HG03095 (cell line): ENCODE measurements at regions not wholly inside any gene's neighbourhood (a gene's known extent, or its start where the extent isn't known, plus 50 kb on each side); places are given as distances from the start of the nearest gene placed in this dataset.
"Not testable (repeated sequence)": the region's sequence is repeated elsewhere in the genome, so short reads cannot be mapped to it uniquely, and the experiment has no call there.

ENCODE experiments used
- ATAC-seq: cut with Tn5 transposase; IDR thresholded peaks from one replicate; pipeline ENCODE4 v1.9.1; 2021; ENCODE audit warnings: moderate library complexity; ENCODE audit not compliant: unreplicated experiment

GRCh38 chr10:109307102-109307501 is 616.2 kb downstream of the XPNPEP1 start:
- ATAC-seq, result not testable (repeated sequence)

DNA sequence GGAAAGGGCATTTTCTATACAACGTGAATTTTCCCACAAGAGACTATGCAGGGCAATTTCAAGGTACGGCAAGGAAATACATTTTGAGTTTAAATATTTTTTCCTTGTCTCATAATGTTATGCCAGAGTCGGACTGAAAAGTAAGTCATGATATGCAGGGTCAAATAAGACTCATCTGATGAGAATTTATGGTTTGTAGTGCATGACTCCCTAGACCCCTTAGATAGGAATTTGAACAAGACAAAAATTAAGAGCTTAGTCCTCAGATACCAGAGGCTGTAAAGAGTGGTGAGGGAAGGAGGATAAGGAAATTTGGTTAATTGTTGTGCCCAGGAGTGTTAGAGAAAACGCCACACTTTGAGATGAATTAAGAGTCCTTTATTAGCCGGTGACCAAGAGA is 616.6 kb downstream of the XPNPEP1 start:
- ATAC-seq, result no peak

GRCh38 chr10:109287858-109288257 is 635.5 kb downstream of the XPNPEP1 start:
- no peak for ATAC-seq

DNA sequence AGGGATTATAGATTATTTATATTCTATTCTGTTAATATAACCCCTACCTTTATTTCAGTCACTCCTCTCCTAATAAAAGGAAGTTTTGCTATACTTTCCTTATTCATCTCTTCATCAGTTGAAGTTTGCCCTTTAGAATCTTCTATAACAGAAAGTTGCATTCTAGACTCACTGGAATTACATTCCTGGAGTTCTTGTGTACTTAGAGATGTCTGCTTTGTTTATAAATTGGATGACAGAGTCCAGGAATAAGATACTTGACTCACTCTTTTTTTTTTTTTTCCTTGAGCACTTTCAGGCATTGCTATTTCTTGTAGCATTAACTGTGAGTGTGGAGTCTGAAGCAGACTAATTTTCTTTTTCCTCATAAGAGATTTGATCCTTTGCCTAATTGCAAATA is 640.8 kb downstream of the XPNPEP1 start:
- no peak for ATAC-seq

GRCh38 chr10:109281347-109281746 is 642.0 kb downstream of the XPNPEP1 start:
- ATAC-seq, result no peak

- ATAC-seq, result no peak
Measured at GRCh38 chr10:109280837-109281236, 642.5 kb downstream of the XPNPEP1 start.

- no peak for ATAC-seq
Measured at GRCh38 chr10:109277456-109277855, 645.9 kb downstream of the XPNPEP1 start.

DNA sequence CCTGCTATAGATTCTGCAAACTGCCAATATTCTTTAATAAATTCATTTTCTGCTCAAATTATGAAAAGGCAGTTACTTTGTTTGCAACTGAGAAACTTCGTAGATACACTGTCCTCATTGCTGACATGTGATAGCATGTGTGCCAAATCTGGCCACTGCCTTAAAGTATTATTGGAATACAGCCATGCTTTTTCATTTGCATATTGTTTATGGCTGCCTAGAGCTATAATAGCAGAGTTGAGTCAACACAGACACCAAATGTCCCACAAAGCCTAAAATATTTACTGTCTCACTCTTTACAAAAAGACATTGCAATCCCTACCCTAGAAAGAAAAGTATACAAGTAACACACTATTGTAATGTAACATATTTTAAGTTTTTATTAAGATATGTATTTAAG is 647.4 kb downstream of the XPNPEP1 start:
- ATAC-seq, result no peak

GRCh38 chr10:109274681-109275080 is 648.6 kb downstream of the XPNPEP1 start:
- ATAC-seq, result no peak

GRCh38 chr10:109270173-109270572 is 653.1 kb downstream of the XPNPEP1 start:
- no peak for ATAC-seq

- ATAC-seq, result no peak
Measured at GRCh38 chr10:109264004-109264403, 659.3 kb downstream of the XPNPEP1 start.

DNA sequence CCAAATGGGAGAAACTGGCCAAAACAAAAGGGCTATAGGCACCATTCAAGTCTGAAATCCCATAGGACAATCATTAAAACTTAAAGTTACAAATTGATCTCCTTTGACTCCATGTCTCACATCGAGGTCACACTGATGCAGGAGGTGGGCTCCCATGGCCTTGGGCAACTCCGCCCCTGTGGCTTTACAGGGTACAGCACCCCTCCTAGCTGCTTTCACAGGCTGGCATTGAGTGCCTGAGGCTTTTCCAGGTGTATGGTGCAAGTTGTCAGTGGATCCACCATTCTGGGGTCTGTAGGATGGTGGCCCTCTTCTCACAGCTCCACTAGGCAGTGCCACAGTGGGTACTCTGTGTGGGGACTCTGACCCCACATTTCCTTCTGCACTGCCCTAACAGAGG is 662.1 kb downstream of the XPNPEP1 start:
- no peak for ATAC-seq

DNA sequence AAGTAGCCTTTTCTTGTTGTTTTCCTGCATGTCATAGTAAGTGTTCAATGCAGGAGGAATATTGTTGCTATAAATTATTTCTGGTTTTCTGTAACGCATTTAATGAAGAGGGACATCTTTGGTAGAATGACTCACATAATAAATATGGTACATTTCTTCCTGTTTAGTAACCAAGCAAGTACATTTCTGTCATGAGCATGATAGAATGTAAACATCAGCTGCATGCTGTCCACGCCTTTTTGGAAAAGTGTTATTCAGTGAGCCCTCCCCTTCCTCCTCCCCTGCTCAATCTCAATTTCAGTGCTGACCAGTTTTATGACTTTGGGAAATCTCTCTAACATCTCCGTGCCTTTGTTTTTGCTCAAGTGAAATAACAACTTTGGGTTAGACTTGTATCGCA is 664.0 kb downstream of the XPNPEP1 start:
- ATAC-seq, result no peak

DNA sequence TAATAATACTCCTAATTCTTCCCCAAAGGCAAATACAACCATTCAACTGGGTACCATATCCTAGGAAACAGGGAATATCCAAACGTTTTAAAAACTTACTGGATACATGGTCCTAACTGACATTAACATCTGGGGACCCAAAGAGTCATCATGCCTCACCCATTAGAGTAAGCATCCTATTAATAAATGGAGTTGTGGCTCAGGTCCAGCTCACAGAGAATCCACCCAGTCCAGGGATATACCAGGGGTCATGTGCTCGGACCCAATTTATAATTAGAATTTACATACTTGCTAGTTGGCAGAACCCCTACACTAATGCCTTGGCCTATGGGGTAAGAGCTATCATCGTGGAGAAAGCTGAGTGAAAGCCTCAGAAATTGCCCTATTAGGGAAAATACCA is 670.0 kb downstream of the XPNPEP1 start:
- no peak for ATAC-seq

DNA sequence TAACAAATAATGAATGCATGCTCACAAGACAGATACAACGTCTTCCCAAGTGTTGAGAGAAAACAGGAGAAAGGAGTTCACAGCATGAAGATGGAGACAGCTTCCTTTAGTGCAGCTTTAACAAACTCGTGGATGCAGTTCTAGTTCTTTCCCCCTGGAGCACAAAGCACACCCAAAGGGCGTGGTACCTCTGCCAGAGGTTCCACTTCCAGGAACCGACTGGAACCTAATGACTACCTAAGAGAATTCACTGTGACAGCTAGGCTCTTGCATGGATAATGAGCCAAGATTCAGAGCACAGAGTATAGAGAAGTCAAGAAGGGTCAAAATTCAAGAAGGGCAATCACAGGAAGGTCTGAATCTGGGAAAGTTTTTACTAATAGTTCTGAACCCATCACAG is 673.2 kb downstream of the XPNPEP1 start:
- no peak for ATAC-seq

GRCh38 chr10:109247814-109248213 is 675.5 kb downstream of the XPNPEP1 start:
- ATAC-seq, result no peak

DNA sequence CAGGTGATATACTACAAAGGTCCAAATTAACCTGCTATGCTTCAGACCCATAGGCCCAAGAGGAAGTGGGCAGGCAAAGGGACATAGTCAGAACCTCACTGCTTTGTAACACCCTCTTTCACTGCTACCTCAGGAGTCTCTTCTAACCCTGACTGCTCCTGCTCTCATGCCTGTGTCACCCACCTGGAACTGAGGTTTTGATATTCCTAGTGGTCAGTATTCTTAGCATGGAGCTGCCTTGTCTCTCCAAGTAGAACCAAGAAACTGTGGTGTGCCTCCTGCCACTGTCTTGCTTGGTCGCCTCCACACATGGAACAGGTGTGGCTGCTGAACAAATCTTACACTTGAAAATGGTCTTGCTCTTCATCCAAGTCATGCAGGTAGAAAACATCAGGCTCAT is 677.5 kb downstream of the XPNPEP1 start:
- no peak for ATAC-seq

DNA sequence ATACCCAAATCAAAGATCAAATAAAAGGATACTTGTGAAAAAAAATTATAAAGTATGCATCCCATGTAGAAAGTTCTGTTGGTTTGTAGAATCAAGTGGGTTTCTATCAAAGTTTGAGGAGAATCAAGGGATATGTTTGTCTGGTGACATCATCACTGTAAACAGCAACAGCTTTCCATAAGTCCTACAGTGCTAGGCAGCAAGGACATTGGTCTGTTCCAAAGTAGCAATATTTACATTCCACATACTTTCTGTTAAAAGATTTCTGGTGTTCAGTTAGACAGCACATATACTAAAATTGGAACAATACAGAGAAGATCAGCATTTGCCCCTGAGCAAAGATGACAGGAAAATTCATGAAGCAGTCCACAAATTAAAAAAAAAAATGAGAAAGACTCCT is 683.9 kb downstream of the XPNPEP1 start:
- ATAC-seq, result no peak

- ATAC-seq, result no peak
Measured at GRCh38 chr10:109237682-109238081, 685.6 kb downstream of the XPNPEP1 start.

DNA sequence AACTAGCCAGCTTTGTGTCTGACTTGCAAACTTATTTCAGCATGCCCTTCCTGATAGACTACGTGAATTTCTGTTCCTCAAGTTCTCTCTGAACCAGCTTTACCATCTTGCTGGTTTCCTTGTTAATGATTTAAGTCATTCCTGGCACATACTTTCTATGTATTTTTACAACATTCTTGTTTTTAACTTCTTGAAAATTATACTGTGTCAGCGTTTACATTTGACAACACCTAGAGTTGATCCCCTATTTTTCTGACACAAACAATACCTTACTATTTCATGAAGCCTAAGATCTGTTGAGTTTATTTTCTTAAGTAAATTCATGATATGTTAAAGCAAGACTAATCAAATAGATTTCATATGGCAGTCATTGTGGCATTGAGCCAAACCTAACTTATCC is 686.3 kb downstream of the XPNPEP1 start:
- ATAC-seq, result no peak

DNA sequence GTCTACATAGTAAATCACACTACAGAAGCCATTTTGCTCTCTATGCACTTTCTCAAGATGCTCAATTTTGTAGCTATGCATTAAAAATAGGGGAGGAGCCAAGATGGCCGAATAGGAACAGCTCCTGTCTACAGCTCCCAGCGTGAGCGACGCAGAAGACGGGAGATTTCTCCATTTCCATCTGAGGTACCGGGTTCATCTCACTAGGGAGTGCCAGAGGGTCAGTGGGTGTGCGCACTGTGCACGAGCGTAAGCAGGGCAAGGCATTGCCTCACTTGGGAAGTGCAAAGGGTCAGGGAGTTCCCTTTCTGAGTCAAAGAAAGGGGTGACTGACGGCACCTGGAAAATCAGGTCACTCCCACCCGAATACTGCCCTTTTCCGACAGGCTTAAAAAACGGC is 699.8 kb downstream of the XPNPEP1 start:
- not testable (repeated sequence) for ATAC-seq

DNA sequence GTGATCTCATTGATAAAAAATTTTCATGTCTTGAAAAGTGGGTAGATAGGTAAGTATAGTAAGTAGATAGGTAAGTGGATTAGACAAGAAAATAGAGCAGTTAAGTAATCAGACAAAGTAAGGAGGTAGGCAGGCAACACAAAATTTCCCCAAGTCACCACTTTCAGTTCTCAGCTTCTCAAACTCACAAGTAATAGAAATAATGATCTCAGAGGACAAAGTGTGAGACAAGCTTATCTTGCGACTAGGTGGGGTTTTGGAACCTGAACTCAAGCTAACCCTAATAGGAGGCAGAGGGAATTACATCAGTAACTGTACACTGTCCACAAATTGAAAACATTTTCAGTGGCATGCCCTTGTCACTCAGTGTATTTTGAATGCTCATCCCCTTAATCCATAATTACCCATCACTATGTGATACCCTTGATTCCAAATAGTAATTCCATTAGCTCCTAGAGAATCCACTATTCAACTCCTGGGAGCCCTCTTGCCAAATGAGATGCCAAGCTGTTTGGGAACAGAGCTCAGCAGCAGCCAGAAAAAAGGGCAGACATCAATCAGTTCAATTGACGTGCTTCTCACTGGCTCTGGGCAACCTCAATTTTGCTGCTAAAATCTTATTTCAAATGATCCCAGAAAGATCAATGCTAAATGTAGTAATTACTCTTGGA is 703.2 kb downstream of the XPNPEP1 start:
- no peak for ATAC-seq

DNA sequence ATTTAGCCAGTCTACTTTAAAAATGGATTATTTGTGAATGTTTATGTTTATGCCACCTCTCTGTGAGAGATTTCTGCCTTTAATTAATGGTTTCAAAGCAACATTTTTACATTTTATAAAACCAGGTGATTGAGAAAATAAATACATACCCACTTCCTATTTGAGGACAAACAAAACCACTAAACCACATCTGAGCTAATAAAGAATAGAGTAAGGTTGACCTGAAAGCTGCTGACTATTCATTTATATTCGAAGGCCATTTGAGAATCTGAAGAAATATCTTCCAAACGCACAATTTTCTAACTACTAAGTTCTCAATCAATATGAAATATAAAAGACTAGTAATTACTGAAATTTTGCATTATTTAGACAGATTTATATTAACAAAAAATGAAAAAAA is 705.1 kb downstream of the XPNPEP1 start:
- no peak for ATAC-seq
